H9 (cell line): ENCODE measurements at regions not wholly inside any gene's neighbourhood (a gene's known extent, or its start where the extent isn't known, plus 50 kb on each side); places are given as distances from the start of the nearest gene placed in this dataset.

Experiments used
- DNase-seq: peaks from one replicate; pipeline ENCODE4 v3.0.0-alpha.2; 2017
- H2AFZ ChIP-seq: one replicate; pipeline ENCODE4 v1.6.1; 2013; ENCODE audit warnings: mild to moderate bottlenecking, low read length, control low read depth, moderate library complexity
- H2AK5ac ChIP-seq: 2 replicates; pipeline ENCODE4 v1.6.1; 2013; ENCODE audit warnings: low read length, control low read depth, mixed read lengths; ENCODE audit not compliant: insufficient read length
- H2BK120ac ChIP-seq: one replicate; pipeline ENCODE4 v1.6.1; 2013; ENCODE audit warnings: low read depth, mild to moderate bottlenecking, low read length, control low read depth, inconsistent platforms; ENCODE audit not compliant: poor library complexity, severe bottlenecking
- H2BK12ac ChIP-seq: 2 replicates; pipeline ENCODE4 v1.6.1; 2013; ENCODE audit warnings: low read length, control low read depth, mixed read lengths, low read depth; ENCODE audit not compliant: insufficient read length
- H2BK15ac ChIP-seq: 2 replicates; pipeline ENCODE4 v1.6.1; 2013; ENCODE audit warnings: low read depth, low read length, control low read depth
- H2BK20ac ChIP-seq: one replicate; pipeline ENCODE4 v1.6.1; 2013; ENCODE audit warnings: low read depth, mild to moderate bottlenecking, low read length, control low read depth, inconsistent platforms; ENCODE audit not compliant: poor library complexity, severe bottlenecking
- H2BK5ac ChIP-seq: 2 replicates; pipeline ENCODE4 v1.6.1; 2013; ENCODE audit warnings: low read length, control low read depth, mixed read lengths; ENCODE audit not compliant: insufficient read length
- H3K14ac ChIP-seq: 2 replicates; pipeline ENCODE4 v1.6.1; 2013; ENCODE audit warnings: low read length, control low read depth; ENCODE audit not compliant: insufficient read depth
- H3K18ac ChIP-seq: 2 replicates; pipeline ENCODE4 v1.6.1; 2013; ENCODE audit warnings: low read depth, mild to moderate bottlenecking, mixed read lengths, low read length, control low read depth; ENCODE audit not compliant: insufficient read length
- H3K23ac ChIP-seq: 2 replicates; pipeline ENCODE4 v1.6.1; 2013; ENCODE audit warnings: low read length, control low read depth, mixed read lengths, low read depth; ENCODE audit not compliant: insufficient read length
- H3K23me2 ChIP-seq: 2 replicates; pipeline ENCODE4 v1.6.1; 2013; ENCODE audit warnings: low read depth, mild to moderate bottlenecking, mixed read lengths, low read length, control low read depth; ENCODE audit not compliant: insufficient read length, poor library complexity, severe bottlenecking
- H3K27ac ChIP-seq: 2 replicates; pipeline ENCODE4 v1.5.1; 2013; ENCODE audit warnings: low read length, control low read depth, mixed read lengths, low read depth; ENCODE audit not compliant: insufficient read length
- H3K27me3 ChIP-seq: 2 replicates; pipeline ENCODE4 v1.6.1; 2013; ENCODE audit warnings: low read length, control low read depth, inconsistent platforms; ENCODE audit not compliant: insufficient read depth
- H3K4ac ChIP-seq: 2 replicates; pipeline ENCODE4 v1.6.1; 2013; ENCODE audit warnings: low read depth, mild to moderate bottlenecking, control low read depth, inconsistent platforms, low read length, moderate library complexity
- H3K4me1 ChIP-seq: 2 replicates; pipeline ENCODE4 v1.6.1; 2013; ENCODE audit warnings: low read length, control low read depth, inconsistent platforms; ENCODE audit not compliant: insufficient read depth
- H3K4me2 ChIP-seq: 2 replicates; pipeline ENCODE4 v1.6.1; 2013; ENCODE audit warnings: low read length, control low read depth, mixed read lengths; ENCODE audit not compliant: insufficient read length, insufficient read depth
- H3K56ac ChIP-seq: 2 replicates; pipeline ENCODE4 v1.6.1; 2013; ENCODE audit warnings: low read depth, mild to moderate bottlenecking, mixed read lengths, low read length, control low read depth; ENCODE audit not compliant: insufficient read length
- H3K79me1 ChIP-seq: 2 replicates; pipeline ENCODE4 v1.6.1; 2013; ENCODE audit warnings: low read depth, mild to moderate bottlenecking, moderate library complexity, low read length, control low read depth, inconsistent platforms; ENCODE audit not compliant: insufficient read depth, poor library complexity, severe bottlenecking
- H3K79me2 ChIP-seq: 2 replicates; pipeline ENCODE4 v1.6.1; 2013; ENCODE audit warnings: low read length, control low read depth, inconsistent platforms; ENCODE audit not compliant: insufficient read depth
- H3K9ac ChIP-seq: 2 replicates; pipeline ENCODE4 v1.6.1; 2013; ENCODE audit warnings: low read length, control low read depth, mixed read lengths; ENCODE audit not compliant: insufficient read length; ENCODE audit errors: extremely low read depth
- H3K9me3 ChIP-seq: one replicate; pipeline ENCODE4 v1.6.1; 2013; ENCODE audit warnings: low read depth, low read length, inconsistent platforms; ENCODE audit not compliant: control insufficient read depth
- H3T11ph ChIP-seq: one replicate; pipeline ENCODE4 v1.6.1; 2013; ENCODE audit warnings: mild to moderate bottlenecking, low read length, control low read depth, inconsistent platforms
- H4K20me1 ChIP-seq: one replicate; pipeline ENCODE4 v1.6.1; 2013; ENCODE audit not compliant: control insufficient read depth, insufficient read length, insufficient read depth
- H4K5ac ChIP-seq: 2 replicates; pipeline ENCODE4 v1.6.1; 2013; ENCODE audit warnings: low read depth, mild to moderate bottlenecking, mixed read lengths, low read length, control low read depth; ENCODE audit not compliant: insufficient read length
- H4K8ac ChIP-seq: replicated peaks from 2 replicates; pipeline ENCODE4 v1.6.1; 2013; ENCODE audit warnings: low read length, control low read depth, mixed read lengths, low read depth; ENCODE audit not compliant: insufficient read length
- H4K91ac ChIP-seq: 2 replicates; pipeline ENCODE4 v1.6.1; 2013; ENCODE audit warnings: low read depth, mild to moderate bottlenecking, moderate library complexity, mixed read lengths, low read length, control low read depth; ENCODE audit not compliant: insufficient read length
- H3K27ac Mint-ChIP-seq, 3 experiments: 2 replicates in 2 of 3; 3 replicates in 1 of 3; pipeline ENCODE4 v1.8.0; 2020 to 2021; ENCODE audit warnings: mixed read lengths in 3 of 3, mild to moderate bottlenecking in 1 of 3, moderate library complexity in 1 of 3
- H3K27me3 Mint-ChIP-seq: 2 replicates; pipeline ENCODE4 v1.8.0; 2021; ENCODE audit warnings: low read depth, mild to moderate bottlenecking, moderate library complexity, mixed read lengths
- H3K36me3 Mint-ChIP-seq, 3 experiments: 2 replicates in 2 of 3; 3 replicates in 1 of 3; pipeline ENCODE4 v1.8.0; 2020 to 2021; ENCODE audit warnings: low read depth in 3 of 3, mixed read lengths in 3 of 3; ENCODE audit not compliant: insufficient read depth in 1 of 3
- H3K4me1 Mint-ChIP-seq, 2 experiments: 2 replicates each; pipeline ENCODE4 v1.8.0; 2020; ENCODE audit warnings: mixed read lengths in 2 of 2
- H3K4me3 Mint-ChIP-seq, 2 experiments: 2 replicates in 1 of 2; 3 replicates in 1 of 2; pipeline ENCODE4 v1.8.0; 2020 to 2021; ENCODE audit warnings: mild to moderate bottlenecking in 2 of 2, mixed read lengths in 2 of 2, moderate library complexity in 1 of 2
- H3K9me3 Mint-ChIP-seq, 2 experiments: 2 replicates in 1 of 2; 3 replicates in 1 of 2; pipeline ENCODE4 v1.8.0; 2020; ENCODE audit warnings: mild to moderate bottlenecking in 2 of 2, mixed read lengths in 2 of 2, moderate library complexity in 1 of 2
- CTCF ChIP-seq: fragments of 200-600 bp; sonication (generic); conservative IDR thresholded peaks from 3 replicates; pipeline ENCODE4 v1.8.0; 2021; ENCODE audit warnings: antibody characterized with exemption, mild to moderate bottlenecking
- WGBS: extraction: QIAGEN DNeasy Blood & Tissue Kit; methylation state at CpG from one replicate; pipeline ENCODE4 v1.1.7; 2013; ENCODE audit warnings: missing lambda C conversion rate, low lambda C conversion rate, mixed read lengths; ENCODE audit not compliant: insufficient read length; ENCODE audit errors: extremely low coverage; 5-methylcytosine and 5-hydroxymethylcytosine counted together

GRCh38 chr18:5015213-5015612 lies 181.8 kb downstream of the AKAIN1 start:
- no peak overlapping the region for H2AFZ ChIP-seq
- peaks cover 0 to 4% (median 0%) of the 10 kb centered on the region in 3 experiments; a peak in 1 of 7 replicates for H3K36me3 Mint-ChIP-seq
- no peaks in the 10 kb centered on the region for H3K9me3 ChIP-seq
- H2BK20ac ChIP-seq, result no peak overlapping the region
- no peak overlapping the region for H4K5ac ChIP-seq
- H3K23me2 ChIP-seq, result no peaks in the 10 kb centered on the region
- no peak overlapping the region for H3K4ac ChIP-seq
- no peak overlapping the region for H3K27ac Mint-ChIP-seq
- no peak overlapping the region for H2BK12ac ChIP-seq
- peaks cover 6 to 7% of the 10 kb centered on the region in 2 experiments; a peak in 2 of 4 replicates for H3K4me1 Mint-ChIP-seq
- H3K27me3 Mint-ChIP-seq, result no peaks in the 10 kb centered on the region; the same call in 1 of the 2 replicates
- no peak for DNase-seq
- H2BK120ac ChIP-seq, result no peak overlapping the region
- H2BK5ac ChIP-seq, result no peak overlapping the region
- H2AK5ac ChIP-seq, result no peak overlapping the region
- no peaks in the 10 kb centered on the region for H4K20me1 ChIP-seq
- no peak overlapping the region for H3K14ac ChIP-seq
- no peak overlapping the region for H4K8ac ChIP-seq
- H3K79me1 ChIP-seq, result no peaks in the 10 kb centered on the region
- no CpG with 5 or more reads among the region's 4 CpGs for WGBS
- no peak overlapping the region for H3K27ac ChIP-seq
- no peak overlapping the region for H3K9ac ChIP-seq
- no peaks in the 10 kb centered on the region for H3K27me3 ChIP-seq
- no peak overlapping the region for H3K4me2 ChIP-seq
- no peak for TF ChIP-seq CTCF
- H3K79me2 ChIP-seq, result no peaks in the 10 kb centered on the region
- no peak overlapping the region for H3K23ac ChIP-seq
- no peaks in the 10 kb centered on the region for H3K4me1 ChIP-seq
- H2BK15ac ChIP-seq, result no peak overlapping the region
- no peak overlapping the region for H3T11ph ChIP-seq
- no peak overlapping the region for H4K91ac ChIP-seq
- H3K4me3 Mint-ChIP-seq, result no peak overlapping the region
- no peak overlapping the region for H3K18ac ChIP-seq
- H3K56ac ChIP-seq, result no peak overlapping the region
- peaks cover 7 to 8% of the 10 kb centered on the region in 2 experiments; a peak in 3 of 5 replicates for H3K9me3 Mint-ChIP-seq
